DMS 273 treated with DMSO at 0.1 percent for 48 hours (cell line): ENCODE measurements at regions not wholly inside any gene's neighbourhood (a gene's known extent, or its start where the extent isn't known, plus 50 kb on each side); places are given as distances from the start of the nearest gene placed in this dataset.

Experiments
- DNase-seq: peaks from one replicate; lab custom pipeline; 2025; lab: John Stamatoyannopoulos, UW

DNA sequence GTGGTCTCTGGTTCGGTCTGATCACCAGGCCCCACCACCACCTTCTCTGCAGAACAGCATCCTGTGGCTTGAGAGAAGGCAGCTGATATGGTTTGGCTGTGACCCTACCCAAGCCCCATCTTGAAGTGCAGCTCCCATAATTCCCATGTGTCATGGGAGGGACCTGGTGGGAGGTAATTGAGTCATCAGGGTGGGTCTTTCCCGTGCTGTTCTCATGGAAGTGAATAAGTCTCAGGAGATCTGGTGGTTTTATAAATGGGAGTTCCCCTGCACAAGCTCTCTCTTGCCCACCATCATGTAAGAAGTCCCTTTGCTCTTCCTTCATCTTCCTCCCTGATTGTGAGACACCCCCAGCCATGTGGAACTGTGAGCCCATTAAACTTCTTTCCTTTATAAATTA is 352.3 kb upstream of the CDH5 start:
- no peak for DNase-seq

GRCh38 chr16:66013486-66013885 is 353.0 kb upstream of the CDH5 start:
- no peak for DNase-seq

GRCh38 chr16:66008136-66008535 is 358.4 kb upstream of the CDH5 start:
- DNase-seq = no peak

GRCh38 chr16:66007717-66008116 is 358.8 kb upstream of the CDH5 start:
- no peak for DNase-seq

GRCh38 chr16:66006485-66006884 is 360.0 kb upstream of the CDH5 start:
- DNase-seq = no peak

DNA sequence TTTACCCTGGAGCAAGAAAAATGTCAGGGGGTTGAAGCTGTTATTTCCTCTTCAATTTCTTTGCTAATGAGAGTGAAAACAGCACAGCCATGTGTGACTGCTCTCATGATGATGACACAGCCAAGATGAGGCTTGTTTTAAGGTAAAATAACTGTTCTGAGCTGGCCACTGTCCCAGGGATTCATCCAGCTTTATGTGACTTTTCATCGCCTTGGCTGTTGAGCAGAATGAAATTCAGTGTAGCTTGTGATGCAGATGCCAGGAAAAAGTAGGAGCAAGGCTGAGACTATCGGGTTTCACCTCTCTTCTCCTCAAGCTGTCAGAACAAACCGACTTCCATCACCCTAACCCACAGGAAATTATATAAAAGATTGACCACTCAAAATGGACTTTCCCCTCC is 361.8 kb upstream of the CDH5 start:
- DNase-seq = no peak

DNA sequence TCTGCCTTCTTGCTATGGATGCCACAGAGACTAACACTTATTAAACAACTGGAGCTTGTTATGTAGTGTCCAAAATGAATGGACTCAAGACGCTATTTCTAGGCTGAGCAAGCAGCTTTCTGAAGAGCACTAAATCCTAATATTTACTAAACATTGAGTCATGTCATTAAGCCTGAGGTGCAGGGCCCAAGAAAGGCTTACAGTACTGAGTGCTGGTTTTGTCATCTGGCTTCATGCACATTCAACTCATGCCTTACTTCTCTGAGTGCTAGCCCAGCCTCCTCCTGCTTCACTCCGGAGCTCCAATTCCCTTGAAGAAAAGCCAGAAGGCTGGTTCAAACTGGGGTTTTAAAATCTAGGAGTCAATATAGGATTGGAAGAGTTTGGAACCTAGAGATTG is 363.3 kb upstream of the CDH5 start:
- no peak for DNase-seq

DNA sequence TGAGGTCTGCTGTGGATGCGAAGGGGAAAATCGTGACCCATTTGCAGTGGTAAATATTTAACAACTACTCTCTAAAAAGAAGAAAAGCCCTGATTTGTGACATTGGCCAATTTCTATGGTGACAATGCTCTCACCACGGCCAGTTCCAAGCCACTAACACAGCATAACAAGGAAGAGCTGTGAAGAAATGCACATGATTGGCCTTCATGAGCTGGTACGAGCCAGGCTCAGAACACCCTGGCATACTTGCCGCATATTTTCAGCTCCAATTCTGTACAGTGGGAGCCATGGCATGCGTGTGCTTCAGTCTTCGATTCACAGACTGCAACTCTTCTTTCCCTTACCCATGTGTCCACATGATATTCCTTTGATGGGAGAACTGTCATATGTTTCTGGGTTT is 363.9 kb upstream of the CDH5 start:
- DNase-seq = no peak

- no peak for DNase-seq
Observed at GRCh38 chr16:66001432-66001831, 365.1 kb upstream of the CDH5 start.

DNA sequence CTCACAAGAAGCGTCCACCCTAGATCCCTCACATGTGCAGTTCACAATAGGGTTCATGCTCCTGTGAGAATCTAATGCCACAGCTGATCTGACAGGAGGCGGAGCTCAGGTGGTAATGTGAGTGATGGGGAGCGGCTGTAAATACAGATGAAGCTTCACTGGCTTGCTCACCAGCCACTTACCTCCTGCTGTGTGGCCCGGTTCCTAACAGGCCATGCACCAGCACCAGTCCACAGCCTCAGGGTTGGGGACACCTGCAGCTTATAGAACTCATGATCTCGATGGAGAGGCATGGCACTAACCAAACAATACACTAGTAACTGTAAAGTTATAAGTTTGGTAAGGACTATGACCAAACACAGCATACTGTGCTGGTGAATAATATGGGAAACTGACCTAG is 368.0 kb upstream of the CDH5 start:
- no peak for DNase-seq

DNA sequence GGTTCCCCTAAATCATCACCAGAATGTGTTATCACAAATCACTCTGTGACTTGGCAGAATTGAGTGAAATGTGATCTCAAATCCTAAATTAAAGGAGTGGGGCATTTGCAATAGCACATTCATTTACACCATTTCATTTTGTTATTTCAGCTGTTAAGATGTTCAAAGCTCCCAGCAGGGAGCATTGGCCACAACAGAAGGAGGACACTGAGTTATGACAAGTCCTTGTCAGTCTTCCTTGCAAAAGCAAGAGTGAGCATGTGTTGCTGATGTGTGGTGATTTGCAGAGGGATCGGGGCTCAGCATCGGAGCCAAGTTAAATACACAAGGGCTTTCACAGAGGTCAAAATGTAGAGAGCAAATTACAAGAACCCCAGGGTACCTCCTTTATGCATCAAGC is 372.2 kb upstream of the CDH5 start:
- DNase-seq = no peak

DNA sequence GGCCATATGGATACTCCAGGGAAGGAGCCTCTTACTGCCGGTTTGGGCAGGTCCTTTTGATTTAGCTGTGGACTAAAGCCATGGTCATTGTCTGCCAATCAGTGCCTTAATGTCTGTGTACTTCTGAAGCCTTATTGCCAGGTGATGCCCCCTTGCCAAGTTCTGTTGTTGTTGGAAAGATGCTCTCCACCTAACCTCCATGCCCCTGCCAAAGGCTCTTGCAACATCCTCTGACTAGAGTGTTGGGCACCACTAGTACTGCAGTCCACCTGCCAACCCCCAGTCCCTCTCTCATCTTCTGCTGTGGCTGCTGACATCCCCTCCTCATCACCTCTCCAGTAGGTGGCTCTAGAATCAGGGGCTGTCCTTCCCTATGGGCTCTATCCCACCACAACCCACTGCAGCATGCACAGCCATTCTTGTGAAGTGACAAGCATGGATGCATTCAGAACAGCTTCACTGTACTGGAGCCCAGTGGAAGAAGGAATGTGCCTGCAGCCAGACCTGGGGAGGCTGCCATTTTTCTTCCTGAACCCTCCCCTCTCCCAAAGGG is 375.3 kb upstream of the CDH5 start:
- no peak for DNase-seq

GRCh38 chr16:65989861-65990604 is 376.5 kb upstream of the CDH5 start:
- DNase-seq = no peak

DNA sequence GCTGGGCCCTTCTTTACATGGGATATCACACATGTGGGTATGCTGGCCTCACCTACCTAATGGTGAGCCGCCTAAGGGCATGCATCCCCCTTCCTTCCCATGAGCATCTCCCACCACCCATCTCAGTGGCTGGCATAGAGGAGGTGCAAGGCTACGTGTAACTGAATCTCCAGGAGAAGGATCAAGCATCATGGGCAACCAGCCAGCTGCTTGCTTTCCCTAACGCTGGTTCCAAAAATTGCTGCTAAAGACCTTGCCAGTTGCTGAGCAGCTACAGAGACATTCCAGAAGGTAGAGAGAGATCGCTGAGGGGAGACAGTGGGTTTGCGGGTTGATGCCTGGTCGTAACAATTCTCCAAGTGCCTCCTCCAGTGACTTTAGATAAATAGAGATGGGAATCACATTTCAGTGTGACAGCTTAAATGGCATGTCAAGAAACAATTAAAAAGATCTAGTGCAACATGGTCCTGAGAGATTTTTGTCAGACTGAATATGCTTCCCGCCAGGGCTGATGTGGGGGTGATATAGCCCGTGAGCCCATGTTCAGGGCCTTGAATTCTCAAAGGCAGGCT is 378.4 kb upstream of the CDH5 start:
- no peak for DNase-seq

GRCh38 chr16:65984296-65984695 is 382.2 kb upstream of the CDH5 start:
- no peak for DNase-seq

- DNase-seq = no peak
Observed at GRCh38 chr16:65981057-65981456, 385.4 kb upstream of the CDH5 start.

- DNase-seq = no peak
Observed at GRCh38 chr16:65975049-65975708, 391.3 kb upstream of the CDH5 start.

- DNase-seq = no peak
Observed at GRCh38 chr16:65967376-65967775, 399.1 kb upstream of the CDH5 start.

- no peak for DNase-seq
Observed at GRCh38 chr16:65965628-65966027, 400.9 kb upstream of the CDH5 start.

- DNase-seq = no peak
Observed at GRCh38 chr16:65964752-65965151, 401.7 kb upstream of the CDH5 start.

- no peak for DNase-seq
Observed at GRCh38 chr16:65961476-65962143, 404.9 kb upstream of the CDH5 start.

DNA sequence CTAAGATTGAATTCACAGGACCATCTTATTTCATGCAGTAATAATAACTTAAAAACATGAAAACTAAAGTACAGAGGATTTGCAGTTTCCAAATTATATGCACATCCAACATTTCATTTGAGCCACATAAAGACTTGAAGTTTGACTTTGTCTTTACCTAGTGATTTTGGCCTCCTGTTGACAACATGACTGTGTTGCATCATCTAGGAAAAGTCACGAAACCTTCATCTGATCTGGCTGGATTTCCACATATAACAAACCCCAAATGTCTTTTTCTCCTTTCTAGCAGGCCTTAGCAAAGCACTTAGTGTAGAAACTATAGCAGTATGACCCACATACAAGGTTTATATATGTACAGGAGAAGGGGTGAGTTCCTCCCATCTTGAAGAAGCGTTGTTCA is 406.5 kb upstream of the CDH5 start:
- no peak for DNase-seq

- DNase-seq = no peak
Observed at GRCh38 chr16:65958086-65958485, 408.4 kb upstream of the CDH5 start.
